GM19463 (cell line): ENCODE measurements at regions not wholly inside any gene's neighbourhood (a gene's known extent, or its start where the extent isn't known, plus 50 kb on each side); places are given as distances from the start of the nearest gene placed in this dataset.

ENCODE experiments used
- ATAC-seq: cut with Tn5 transposase; IDR thresholded peaks from one replicate; pipeline ENCODE4 v1.9.1; 2021; ENCODE audit warnings: mild to moderate bottlenecking, moderate library complexity; ENCODE audit not compliant: unreplicated experiment

DNA sequence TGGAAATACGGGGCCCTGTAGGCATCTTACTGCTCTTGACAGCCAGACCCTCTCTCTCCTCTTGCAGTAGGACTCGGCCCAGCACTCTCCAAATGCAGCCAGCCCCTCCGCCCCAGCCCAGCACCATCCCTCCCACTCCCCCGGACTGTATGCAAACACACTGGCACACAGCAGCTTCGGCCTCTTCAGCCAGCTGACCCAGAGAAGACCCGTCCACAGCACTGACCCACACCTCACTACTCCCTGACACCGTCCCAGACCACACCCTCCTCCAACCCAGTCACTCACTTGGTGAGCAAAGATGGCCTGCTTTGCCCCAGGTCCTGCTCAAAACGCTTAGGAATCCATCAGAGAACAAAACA, 164.6 kb downstream of the IGLL1 start:
- no peak for ATAC-seq

GRCh38 chr22:23414727-23415489, 165.2 kb downstream of the IGLL1 start:
- ATAC-seq: no peak

- no peak for ATAC-seq
These were observed 168.4 kb downstream of the IGLL1 start for GRCh38 chr22:23411739-23412138.

GRCh38 chr22:23410411-23410810, 169.7 kb downstream of the IGLL1 start:
- ATAC-seq: no peak

DNA sequence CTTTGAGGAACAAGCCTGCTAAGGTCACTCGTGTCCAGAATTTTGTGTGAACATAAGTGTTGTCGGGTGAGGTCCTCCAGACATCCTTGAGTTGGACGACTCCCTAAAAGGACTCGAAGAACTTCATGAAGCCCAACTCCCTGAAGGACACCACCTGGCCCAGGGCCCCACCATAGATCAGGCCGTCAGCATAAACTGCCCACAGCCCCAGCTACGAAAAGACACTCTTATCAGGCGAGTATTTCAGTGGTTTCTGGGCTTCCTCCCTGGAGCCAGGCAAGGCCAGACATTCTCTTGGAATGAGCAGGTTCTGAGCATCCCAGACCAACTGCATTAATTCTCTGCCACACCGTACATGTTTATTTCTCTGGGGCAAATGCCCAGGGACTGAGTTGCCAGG, 170.1 kb downstream of the IGLL1 start:
- ATAC-seq: no peak

DNA sequence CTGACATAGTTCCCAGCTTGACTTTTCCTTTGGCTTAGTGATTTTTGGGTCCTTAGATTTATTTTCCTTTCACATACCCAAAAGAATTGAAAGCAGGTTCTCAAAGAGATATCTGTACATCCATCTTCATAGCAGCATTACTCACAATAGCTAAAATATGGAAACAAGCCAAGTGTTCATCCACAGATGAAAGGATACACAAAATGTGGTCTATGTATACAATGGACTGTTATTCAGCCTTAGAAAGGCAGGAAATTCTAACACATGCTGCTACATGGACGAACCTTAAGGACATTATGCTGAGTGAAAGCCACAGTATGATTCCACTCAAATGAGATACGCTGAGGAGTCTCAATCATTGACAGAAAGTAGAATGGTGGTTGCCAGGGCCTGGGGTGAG, 171.8 kb downstream of the IGLL1 start:
- ATAC-seq: no peak

- ATAC-seq: no peak
These were observed 174.7 kb downstream of the IGLL1 start for GRCh38 chr22:23405366-23405851.

- ATAC-seq: no peak
These were observed 175.3 kb downstream of the IGLL1 start for GRCh38 chr22:23404689-23405365.

- no peak for ATAC-seq
These were observed 176.1 kb downstream of the IGLL1 start for GRCh38 chr22:23403720-23404688.

- no peak for ATAC-seq
These were observed 176.9 kb downstream of the IGLL1 start for GRCh38 chr22:23403152-23403719.

DNA sequence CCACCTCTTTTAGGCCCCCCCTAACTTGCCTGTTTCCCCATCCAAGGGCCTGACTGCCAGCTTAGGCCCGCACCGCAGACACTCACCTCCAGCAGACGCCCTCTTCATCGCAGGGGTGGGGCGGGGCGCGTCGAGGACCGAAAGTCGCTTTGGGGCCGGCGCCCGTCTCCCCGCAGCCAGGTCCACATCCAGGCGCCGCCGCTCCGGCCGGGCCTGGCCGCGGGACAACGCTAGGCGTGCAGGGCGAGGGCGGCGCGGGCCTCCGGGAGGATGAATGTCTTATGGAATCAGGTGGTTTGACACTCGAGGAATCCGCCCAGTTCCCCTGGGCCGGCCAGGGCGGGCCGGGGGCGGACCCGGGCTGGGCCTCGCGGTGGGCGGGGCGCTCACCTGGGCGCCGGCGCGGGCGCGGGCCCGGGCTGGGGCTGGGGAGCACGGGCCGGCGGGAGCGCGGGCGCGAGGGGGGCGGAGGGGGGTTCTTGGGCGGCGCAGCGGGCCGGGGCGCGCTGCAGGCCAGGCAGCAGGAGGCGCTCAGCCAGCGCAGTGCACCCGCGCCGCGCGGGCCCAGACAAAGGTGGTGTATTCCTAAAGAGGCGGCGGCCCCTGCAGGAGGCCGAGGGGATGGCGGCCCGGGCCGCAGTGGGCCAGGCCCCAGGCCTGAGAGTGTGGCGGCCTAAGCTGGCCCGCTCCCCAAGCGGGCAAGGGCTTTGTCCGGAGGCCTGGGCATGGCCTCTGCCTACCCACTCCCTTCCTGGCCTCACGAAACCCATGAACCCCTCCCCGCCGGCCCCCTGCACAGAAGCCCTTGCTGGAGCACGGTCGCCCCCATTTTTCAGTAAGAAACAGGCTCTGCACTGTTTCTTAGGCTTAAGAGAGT, 177.6 kb downstream of the IGLL1 start:
- peak; percentile 65 for ATAC-seq

- no peak for ATAC-seq
These were observed 178.2 kb downstream of the IGLL1 start for GRCh38 chr22:23401910-23402274.

- ATAC-seq: no peak
These were observed 178.8 kb downstream of the IGLL1 start for GRCh38 chr22:23401111-23401909.

GRCh38 chr22:23400286-23400981, 179.7 kb downstream of the IGLL1 start:
- ATAC-seq: no peak

GRCh38 chr22:23399367-23400285, 180.5 kb downstream of the IGLL1 start:
- no peak for ATAC-seq

- no peak for ATAC-seq
These were observed 181.3 kb downstream of the IGLL1 start for GRCh38 chr22:23398701-23399366.
